HepG2 (cell line): ENCODE measurements at regions not wholly inside any gene's neighbourhood (a gene's known extent, or its start where the extent isn't known, plus 50 kb on each side); places are given as distances from the start of the nearest gene placed in this dataset.

ENCODE experiments used
- ATAC-seq: fragments of 200-7000 bp; cut with Tn5 transposase; 3 replicates; pipeline ENCODE4 v1.9.1; 2020; ENCODE audit warnings: mild to moderate bottlenecking, moderate library complexity
- BruUV-seq: library from RNA; stranded (reverse); fragments of 400-500 nt; replicated peaks from 2 replicates; lab custom pipeline; 2021; lab: Mats Ljungman, UMichigan
- CTCF ChIA-PET: fragments of 300-600 bp; formaldehyde crosslinking; extraction: SDS; loops from one replicate; lab custom pipeline; 2021; ENCODE audit warnings: low total read pairs, inconsistent platforms, low intra/inter-chr PET ratio; lab: Yijun Ruan, JAX
- POLR2A ChIA-PET: fragments of 350-600 bp; sonication (Branson Sonifier 250); formaldehyde crosslinking; loops from one replicate; lab custom pipeline; 2020; ENCODE audit warnings: antibody characterized with exemption, inconsistent platforms; lab: Yijun Ruan, JAX
- DNase-seq: peaks from one replicate; pipeline ENCODE4 v3.0.0-alpha.2; 2015; ENCODE audit warnings: low spot score
- FAIRE-seq: peaks from 3 replicates; lab custom pipeline; 2011; peaks lifted over from hg19 to GRCh38; lab: Jason Lieb, UNC
- H2AFZ ChIP-seq: one replicate; pipeline ENCODE4 v1.6.1; 2011; ENCODE audit warnings: low read length, inconsistent platforms
- H3K27ac ChIP-seq: fragments of 300-600 bp; 3 replicates; pipeline ENCODE4 v1.8.0; 2011; ENCODE audit warnings: mixed run types, mild to moderate bottlenecking, mixed read lengths, low read length, inconsistent platforms; ENCODE audit not compliant: insufficient read depth; ENCODE audit errors: extremely low read length
- H3K27me3 ChIP-seq, 2 experiments: fragments of 200-600 bp in 1 of 2; 2 replicates in 1 of 2; 3 replicates in 1 of 2; pipeline versions ENCODE4 v1.6.0 to v1.8.0; 2011; ENCODE audit warnings: low read length in 2 of 2, mild to moderate bottlenecking in 2 of 2, moderate library complexity in 2 of 2, inconsistent platforms in 1 of 2; ENCODE audit not compliant: insufficient read depth in 2 of 2, control insufficient read depth in 1 of 2
- H3K36me3 ChIP-seq, 2 experiments: fragments of 200-600 bp in 1 of 2; replicated peaks in 1 of 2; 2 replicates in 1 of 2; 3 replicates in 1 of 2; pipeline versions ENCODE4 v1.5.1 to v1.8.0; 2011; ENCODE audit warnings: low read length in 2 of 2, inconsistent platforms in 1 of 2; ENCODE audit not compliant: insufficient read depth in 2 of 2, control insufficient read depth in 1 of 2
- H3K4me1 ChIP-seq: 2 replicates; pipeline ENCODE4 v1.5.1; 2012; ENCODE audit warnings: low read length, inconsistent platforms; ENCODE audit not compliant: insufficient read depth
- H3K4me2 ChIP-seq: 2 replicates; pipeline ENCODE4 v1.6.0; 2011; ENCODE audit warnings: low read depth, low read length, inconsistent platforms
- H3K4me3 ChIP-seq, 3 experiments: fragments of 200-600 bp in 1 of 3; sonication (generic), shearing (Covaris generic) in 1 of 3; replicated peaks in 1 of 3; 2 replicates each; pipeline ENCODE4 v1.5.1; 2011 to 2016; ENCODE audit warnings: low read length in 3 of 3, inconsistent platforms in 2 of 3, low read depth in 2 of 3, mild to moderate bottlenecking in 2 of 3, control low read depth in 1 of 3, mixed read lengths in 1 of 3; ENCODE audit not compliant: insufficient read depth in 1 of 3
- H3K79me2 ChIP-seq: one replicate; pipeline ENCODE4 v1.6.1; 2011; ENCODE audit warnings: low read length, inconsistent platforms; ENCODE audit not compliant: insufficient read depth
- H3K9ac ChIP-seq: 2 replicates; pipeline ENCODE4 v1.6.0; 2011; ENCODE audit warnings: mild to moderate bottlenecking, low read depth, low read length, inconsistent platforms; ENCODE audit not compliant: insufficient read depth
- H3K9me3 ChIP-seq: 2 replicates; pipeline ENCODE4 v1.5.1; 2012; ENCODE audit warnings: mild to moderate bottlenecking, low read length
- H4K20me1 ChIP-seq: 2 replicates; pipeline ENCODE4 v1.6.0; 2011; ENCODE audit warnings: inconsistent platforms, mild to moderate bottlenecking, low read length, moderate library complexity; ENCODE audit not compliant: insufficient read depth
- AGO1 ChIP-seq: fragments of 200-400 bp; formaldehyde crosslinking; IDR thresholded peaks from 2 replicates; pipeline ENCODE4 v1.6.1; 2017; ENCODE audit warnings: mild to moderate bottlenecking, low read depth, low read length, moderate library complexity; ENCODE audit not compliant: poor library complexity, severe bottlenecking
- FOXP1 ChIP-seq, 2 experiments: fragments of 450-650 bp in 1 of 2; IDR thresholded peaks; 2 replicates each; pipeline ENCODE4 v1.6.1; 2017 to 2018; ENCODE audit warnings: antibody characterized with exemption in 1 of 2
- JDP2 ChIP-seq: sonication (generic); formaldehyde crosslinking; IDR thresholded peaks from 2 replicates; pipeline ENCODE4 v1.8.1; 2022; ENCODE audit warnings: missing genetic modification reagents, borderline replicate concordance
- KDM6A ChIP-seq: IDR thresholded peaks from 2 replicates; pipeline ENCODE4 v1.6.1; 2016; ENCODE audit warnings: low read depth
- KLF12 ChIP-seq: sonication (generic); formaldehyde crosslinking; IDR thresholded peaks from 2 replicates; pipeline ENCODE4 v1.4.0; 2020; ENCODE audit warnings: missing genetic modification reagents, borderline replicate concordance
- TGIF2 ChIP-seq: IDR thresholded peaks from 2 replicates; pipeline ENCODE4 v1.6.1; 2016; ENCODE audit warnings: control low read depth, missing compliant biosample characterization
- ZBTB14 ChIP-seq: sonication (generic); formaldehyde crosslinking; IDR thresholded peaks from 2 replicates; pipeline ENCODE4 v1.4.0; 2020; ENCODE audit warnings: missing genetic modification reagents
- ZC3H4 ChIP-seq: sonication (generic); formaldehyde crosslinking; IDR thresholded peaks from 2 replicates; pipeline ENCODE4 v1.4.0; 2020; ENCODE audit warnings: missing genetic modification reagents, borderline replicate concordance
- ZFP36L2 ChIP-seq: sonication (generic); formaldehyde crosslinking; IDR thresholded peaks from 2 replicates; pipeline ENCODE4 v1.4.0; 2020; ENCODE audit warnings: missing genetic modification reagents
- ZNF160 ChIP-seq: sonication (generic); formaldehyde crosslinking; IDR thresholded peaks from 2 replicates; pipeline ENCODE4 v1.8.0; 2022; ENCODE audit warnings: mild to moderate bottlenecking, inconsistent platforms, missing genetic modification reagents
- ZNF205 ChIP-seq: IDR thresholded peaks from 2 replicates; pipeline ENCODE4 v1.6.1; 2018; ENCODE audit warnings: missing biosample characterization, missing genetic modification reagents
- ZNF329 ChIP-seq: sonication (generic); formaldehyde crosslinking; IDR thresholded peaks from 2 replicates; pipeline ENCODE4 v1.9.0; 2021; ENCODE audit warnings: low read depth, mild to moderate bottlenecking, missing genetic modification reagents
- ZNF362 ChIP-seq: sonication (generic); formaldehyde crosslinking; IDR thresholded peaks from 2 replicates; pipeline ENCODE4 v1.4.0; 2020; ENCODE audit warnings: missing genetic modification reagents, mild to moderate bottlenecking, borderline replicate concordance
- ZNF552 ChIP-seq: sonication (generic); formaldehyde crosslinking; IDR thresholded peaks from 2 replicates; pipeline ENCODE4 v1.9.0; 2022; ENCODE audit warnings: missing genetic modification reagents, mild to moderate bottlenecking, borderline replicate concordance
- ZNF652 ChIP-seq: IDR thresholded peaks from 2 replicates; pipeline ENCODE4 v1.6.1; 2016; ENCODE audit warnings: low read depth, borderline replicate concordance
- ZNF713 ChIP-seq: sonication (generic); formaldehyde crosslinking; IDR thresholded peaks from 2 replicates; pipeline ENCODE4 v1.4.0; 2020; ENCODE audit warnings: mild to moderate bottlenecking, missing genetic modification reagents
- WGBS: methylation state at CpG from one replicate; pipeline ENCODE4 v1.1.6; 2017; ENCODE audit warnings: low lambda C conversion rate; 5-methylcytosine and 5-hydroxymethylcytosine counted together
- in situ Hi-C: cut with HindIII; loops from 2 replicates; pipeline ENCODE4 v1.10.0; 2017; ENCODE audit warnings: low pct_unique_long_range_greater_than_20kb; ENCODE audit not compliant: extremely low pct_ligation_motif_present
- intact Hi-C: fragments of 100-400 bp; cut with micrococcal nuclease; formaldehyde crosslinking; loops from one replicate; pipeline ENCODE4 v1.10.0; 2022; ENCODE audit not compliant: unreplicated experiment
- TF ChIP-seq, protein P1 (sequence below): sonication (generic); formaldehyde crosslinking; IDR thresholded peaks from 2 replicates; pipeline ENCODE4 v1.4.0; 2020; ENCODE audit warnings: mild to moderate bottlenecking, missing genetic modification reagents, borderline replicate concordance

DNA sequence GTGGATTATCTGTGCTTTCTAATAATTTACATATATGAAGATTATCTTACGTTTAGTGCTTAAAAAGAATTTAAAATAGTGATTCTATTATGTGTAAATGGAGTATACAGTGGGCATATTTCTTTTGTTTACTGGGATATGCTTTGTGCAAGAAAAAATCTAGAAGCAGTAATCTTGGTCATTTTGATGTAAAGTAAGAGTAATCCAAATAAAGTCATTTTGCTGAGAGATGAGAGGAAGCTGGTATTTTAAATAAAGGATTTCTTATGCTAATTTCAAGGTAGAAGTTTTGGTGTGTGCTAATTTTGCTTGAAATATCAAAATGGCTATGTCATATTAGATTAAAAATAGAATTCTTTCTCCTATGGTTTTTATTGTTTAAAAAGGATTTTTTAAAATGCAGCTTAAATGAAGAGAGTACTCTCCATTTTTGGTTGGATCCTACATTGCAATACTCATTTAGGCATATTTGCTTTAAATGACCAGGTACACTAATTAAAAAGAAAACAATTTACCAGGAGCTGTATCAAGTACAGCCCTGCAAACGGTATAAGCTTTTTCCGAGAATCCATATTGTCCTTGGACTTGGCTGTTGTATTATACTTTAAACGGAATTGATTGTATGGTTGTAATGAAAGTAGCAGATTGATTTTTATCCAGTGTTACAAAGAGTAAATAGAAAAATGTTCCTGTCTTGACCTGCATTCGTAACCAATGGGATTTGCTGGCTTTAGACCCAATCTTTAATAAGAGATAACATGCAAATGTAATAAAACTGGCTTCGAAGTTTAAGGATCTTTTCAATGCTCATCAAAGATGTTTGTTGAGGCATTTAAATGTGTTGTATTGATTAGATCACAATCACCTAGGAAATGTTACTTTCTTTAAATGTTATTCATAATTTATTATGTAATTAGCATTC is 574.7 kb downstream of the USP25 start (continued):
- TF ChIP-seq, protein P1, sequence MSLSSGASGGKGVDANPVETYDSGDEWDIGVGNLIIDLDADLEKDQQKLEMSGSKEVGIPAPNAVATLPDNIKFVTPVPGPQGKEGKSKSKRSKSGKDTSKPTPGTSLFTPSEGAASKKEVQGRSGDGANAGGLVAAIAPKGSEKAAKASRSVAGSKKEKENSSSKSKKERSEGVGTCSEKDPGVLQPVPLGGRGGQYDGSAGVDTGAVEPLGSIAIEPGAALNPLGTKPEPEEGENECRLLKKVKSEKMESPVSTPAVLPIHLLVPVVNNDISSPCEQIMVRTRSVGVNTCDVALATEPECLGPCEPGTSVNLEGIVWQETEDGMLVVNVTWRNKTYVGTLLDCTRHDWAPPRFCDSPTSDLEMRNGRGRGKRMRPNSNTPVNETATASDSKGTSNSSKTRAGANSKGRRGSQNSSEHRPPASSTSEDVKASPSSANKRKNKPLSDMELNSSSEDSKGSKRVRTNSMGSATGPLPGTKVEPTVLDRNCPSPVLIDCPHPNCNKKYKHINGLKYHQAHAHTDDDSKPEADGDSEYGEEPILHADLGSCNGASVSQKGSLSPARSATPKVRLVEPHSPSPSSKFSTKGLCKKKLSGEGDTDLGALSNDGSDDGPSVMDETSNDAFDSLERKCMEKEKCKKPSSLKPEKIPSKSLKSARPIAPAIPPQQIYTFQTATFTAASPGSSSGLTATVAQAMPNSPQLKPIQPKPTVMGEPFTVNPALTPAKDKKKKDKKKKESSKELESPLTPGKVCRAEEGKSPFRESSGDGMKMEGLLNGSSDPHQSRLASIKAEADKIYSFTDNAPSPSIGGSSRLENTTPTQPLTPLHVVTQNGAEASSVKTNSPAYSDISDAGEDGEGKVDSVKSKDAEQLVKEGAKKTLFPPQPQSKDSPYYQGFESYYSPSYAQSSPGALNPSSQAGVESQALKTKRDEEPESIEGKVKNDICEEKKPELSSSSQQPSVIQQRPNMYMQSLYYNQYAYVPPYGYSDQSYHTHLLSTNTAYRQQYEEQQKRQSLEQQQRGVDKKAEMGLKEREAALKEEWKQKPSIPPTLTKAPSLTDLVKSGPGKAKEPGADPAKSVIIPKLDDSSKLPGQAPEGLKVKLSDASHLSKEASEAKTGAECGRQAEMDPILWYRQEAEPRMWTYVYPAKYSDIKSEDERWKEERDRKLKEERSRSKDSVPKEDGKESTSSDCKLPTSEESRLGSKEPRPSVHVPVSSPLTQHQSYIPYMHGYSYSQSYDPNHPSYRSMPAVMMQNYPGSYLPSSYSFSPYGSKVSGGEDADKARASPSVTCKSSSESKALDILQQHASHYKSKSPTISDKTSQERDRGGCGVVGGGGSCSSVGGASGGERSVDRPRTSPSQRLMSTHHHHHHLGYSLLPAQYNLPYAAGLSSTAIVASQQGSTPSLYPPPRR (CRISPR knock-in tag), result no peak
- TF ChIP-seq KLF12 (CRISPR knock-in tag) (no peak), AGO1 (no peak), ZNF713 (CRISPR knock-in tag) (no peak), ZNF652 (no peak)
- TF ChIP-seq, all 625 proteins: peak for 0

- no peak overlapping the region for H3K9ac ChIP-seq
- no peak overlapping the region for H3K4me3 ChIP-seq
- ATAC-seq (no peak), DNase-seq (no peak), FAIRE-seq (no peak)
- no peaks in the 10 kb centered on the region for H4K20me1 ChIP-seq
- H3K27me3 ChIP-seq, result no peaks in the 10 kb centered on the region
- H3K4me2 ChIP-seq, result no peak overlapping the region
- H3K4me1 ChIP-seq, result no peaks in the 10 kb centered on the region
- in situ Hi-C loops, result no loop called here
- no peaks in the 10 kb centered on the region for H3K36me3 ChIP-seq
- CTCF ChIA-PET, result no interaction called here
- no peaks in the 10 kb centered on the region for H3K9me3 ChIP-seq
- intact Hi-C loops, result no loop called here
- POLR2A ChIA-PET, result no interaction called here
- WGBS, result 32% methylated on average over 6 of the region's 6 CpGs
- no peaks in the 10 kb centered on the region for H3K79me2 ChIP-seq
- H3K27ac ChIP-seq, result no peak overlapping the region
- no TSS peak for BruUV-seq
- H2AFZ ChIP-seq, result no peak overlapping the region
- TF ChIP-seq ZNF552 (CRISPR knock-in tag) (no peak), ZNF329 (CRISPR knock-in tag) (no peak), KDM6A (no peak), ZBTB14 (CRISPR knock-in tag) (no peak), ZC3H4 (CRISPR knock-in tag) (no peak), ZNF205 (no peak), TGIF2 (CRISPR knock-in tag) (no peak), ZNF160 (CRISPR knock-in tag) (no peak), FOXP1 (IDR thresholded peaks at IDR 0.05) (no peak), FOXP1 (CRISPR knock-in tag; IDR thresholded peaks at IDR 0.05) (no peak), JDP2 (CRISPR knock-in tag) (no peak), ZNF362 (no peak), ZFP36L2 (CRISPR knock-in tag) (no peak)
Measured at GRCh38 chr21:16305686-16306085, 575.9 kb downstream of the USP25 start.
